ENCODE measurements at regions not wholly inside any gene's neighbourhood (a gene's known extent, or its start where the extent isn't known, plus 50 kb on each side); places are given as distances from the start of the nearest gene placed in this dataset.

DNA sequence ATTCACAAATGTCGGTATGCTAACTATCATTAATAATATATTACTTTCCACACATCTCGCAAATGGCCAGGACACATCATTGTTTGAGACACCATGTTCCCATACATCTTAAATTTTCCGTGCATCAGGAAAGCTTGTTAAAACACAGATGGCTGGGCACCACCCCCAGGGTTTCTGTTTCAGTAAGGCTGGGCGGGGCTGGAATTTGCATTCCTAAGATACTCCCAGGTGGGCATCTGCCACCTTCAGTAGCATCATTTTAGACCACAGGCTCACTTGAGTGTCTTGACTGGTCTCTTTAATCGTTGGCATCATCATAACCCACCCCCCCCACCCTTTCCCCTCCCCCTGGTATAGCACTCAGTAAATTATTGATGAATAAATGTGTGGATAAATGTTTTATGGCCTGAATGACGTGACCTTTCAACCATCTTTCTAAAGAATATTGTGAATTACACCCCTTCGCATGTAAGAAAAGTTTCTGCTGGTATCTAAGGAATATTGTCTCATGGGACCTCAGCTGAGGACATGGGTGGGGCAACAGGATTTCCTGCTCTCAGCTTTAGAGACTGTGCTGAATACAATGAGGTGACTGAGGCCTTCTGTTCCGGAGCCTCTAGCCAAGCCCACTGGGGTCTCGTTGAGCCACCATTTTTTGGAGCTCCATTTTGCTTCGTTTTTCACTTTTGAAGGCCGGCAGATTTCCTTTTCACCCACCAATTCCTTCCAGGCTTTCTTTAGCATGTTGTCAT, 124.1 kb upstream of the NEDD9 start:
- Mint-ChIP-seq H3K27me3 (no peaks in the 10 kb centered on the region), H3K9me3 (peaks cover 6% of the 10 kb centered on the region), H3K27ac (peak overlapping the region; percentile 48), H3K36me3 (ENCODE audit: low read depth) (peaks cover 72% of the 10 kb centered on the region), H3K4me3 (peak overlapping the region; percentile 20), H3K4me1 (ENCODE audit: low read depth) (peaks cover 92% of the 10 kb centered on the region)
- intact Hi-C loops (cut with DNase I, micrococcal nuclease) = no loop called here
- CTCF ChIA-PET = no interaction called here
- POLR2A ChIA-PET = interaction anchor here (0.7 to 1.0 kb wide), 2 partner anchors 11 to 26 kb away, joined by 3 read pairs; no protein-coding TSS in a partner anchor
- peaks cover 27% of the 10 kb centered on the region for H3K36me3 ChIP-seq (ENCODE audit: insufficient read depth, low read length)
- peaks cover 46% of the 10 kb centered on the region for H3K4me1 ChIP-seq (ENCODE audit: insufficient read depth, low read length)
- H3K4me3 ChIP-seq (ENCODE audit: low read length) = no peak overlapping the region
- H3K27ac ChIP-seq (ENCODE audit: low read depth in 1 of 2, low read length in 2 of 2) = peak overlapping the region in 1 of 2 donors; percentile 19
- TF ChIP-seq, protein P1, sequence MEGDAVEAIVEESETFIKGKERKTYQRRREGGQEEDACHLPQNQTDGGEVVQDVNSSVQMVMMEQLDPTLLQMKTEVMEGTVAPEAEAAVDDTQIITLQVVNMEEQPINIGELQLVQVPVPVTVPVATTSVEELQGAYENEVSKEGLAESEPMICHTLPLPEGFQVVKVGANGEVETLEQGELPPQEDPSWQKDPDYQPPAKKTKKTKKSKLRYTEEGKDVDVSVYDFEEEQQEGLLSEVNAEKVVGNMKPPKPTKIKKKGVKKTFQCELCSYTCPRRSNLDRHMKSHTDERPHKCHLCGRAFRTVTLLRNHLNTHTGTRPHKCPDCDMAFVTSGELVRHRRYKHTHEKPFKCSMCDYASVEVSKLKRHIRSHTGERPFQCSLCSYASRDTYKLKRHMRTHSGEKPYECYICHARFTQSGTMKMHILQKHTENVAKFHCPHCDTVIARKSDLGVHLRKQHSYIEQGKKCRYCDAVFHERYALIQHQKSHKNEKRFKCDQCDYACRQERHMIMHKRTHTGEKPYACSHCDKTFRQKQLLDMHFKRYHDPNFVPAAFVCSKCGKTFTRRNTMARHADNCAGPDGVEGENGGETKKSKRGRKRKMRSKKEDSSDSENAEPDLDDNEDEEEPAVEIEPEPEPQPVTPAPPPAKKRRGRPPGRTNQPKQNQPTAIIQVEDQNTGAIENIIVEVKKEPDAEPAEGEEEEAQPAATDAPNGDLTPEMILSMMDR (IDR thresholded peaks at IDR 0.05) = no peak
- H3K9me3 ChIP-seq (ENCODE audit: control insufficient read depth in 1 of 2, insufficient read depth in 1 of 2, low read length in 2 of 2) = no peaks in the 10 kb centered on the region
- DNase-seq (peak in 3 of 14 experiments; percentile 22 to 57 (median 26)), ATAC-seq (ENCODE audit: poor library complexity) (no peak)
- no peaks in the 10 kb centered on the region for H3K27me3 ChIP-seq (ENCODE audit: control insufficient read depth in 1 of 2, insufficient read depth in 2 of 2, low read length in 2 of 2)

DNA sequence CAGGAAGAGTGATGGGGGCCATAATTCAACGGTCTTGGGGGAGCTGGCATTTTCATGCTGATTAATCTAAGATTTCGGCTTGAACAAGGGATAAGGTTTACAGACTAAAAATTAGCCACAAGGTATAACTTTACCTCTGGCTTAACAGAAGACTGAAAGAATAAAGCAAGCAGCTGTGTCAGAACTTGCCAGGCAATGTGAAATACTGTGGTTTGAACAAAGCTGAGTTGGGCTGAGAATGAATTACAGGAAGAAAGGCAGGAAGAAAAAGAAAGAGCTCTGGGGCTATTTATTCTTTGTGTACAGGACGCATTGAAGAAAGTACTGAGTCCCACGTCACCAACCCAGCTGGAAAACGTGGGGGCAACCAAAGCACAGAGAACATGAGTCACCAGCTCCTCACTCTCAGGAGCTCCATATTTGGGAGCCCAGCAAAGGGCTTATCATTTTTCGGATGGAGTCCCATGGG, 121.5 kb upstream of the NEDD9 start:
- H3K9me3 Mint-ChIP-seq = no peaks in the 10 kb centered on the region
- intact Hi-C loops (cut with DNase I, micrococcal nuclease) = no loop called here
- H3K27me3 Mint-ChIP-seq = no peaks in the 10 kb centered on the region
- H3K27ac ChIP-seq (ENCODE audit: low read depth in 1 of 2, low read length in 2 of 2) = peak overlapping the region in 1 of 2 donors; percentile 7
- DNase-seq (peak in 12 of 14 experiments; percentile 16 to 65 (median 46)), ATAC-seq (ENCODE audit: poor library complexity) (peak; percentile 91)
- no peaks in the 10 kb centered on the region for H3K9me3 ChIP-seq (ENCODE audit: control insufficient read depth in 1 of 2, insufficient read depth in 1 of 2, low read length in 2 of 2)
- H3K4me1 ChIP-seq (ENCODE audit: insufficient read depth, low read length) = peaks cover 38% of the 10 kb centered on the region
- ChIA-PET POLR2A (interaction anchor here (0.5 to 1.6 kb wide), 7 partner anchors 8 to 108 kb away, joined by 3 to 8 read pairs (median 3); no protein-coding TSS in a partner anchor), CTCF (interaction anchor here (1.0 to 1.3 kb wide), 2 partner anchors 28 to 44 kb away, joined by 3 read pairs; no protein-coding TSS in a partner anchor)
- H3K36me3 Mint-ChIP-seq (ENCODE audit: low read depth) = peaks cover 72% of the 10 kb centered on the region
- peak overlapping the region; percentile 42 for H3K4me3 Mint-ChIP-seq
- H3K36me3 ChIP-seq (ENCODE audit: insufficient read depth, low read length) = peaks cover 28% of the 10 kb centered on the region
- H3K27ac Mint-ChIP-seq = peak overlapping the region; percentile 63
- no peaks in the 10 kb centered on the region for H3K27me3 ChIP-seq (ENCODE audit: control insufficient read depth in 1 of 2, insufficient read depth in 2 of 2, low read length in 2 of 2)
- peaks cover 88% of the 10 kb centered on the region for H3K4me1 Mint-ChIP-seq (ENCODE audit: low read depth)
- H3K4me3 ChIP-seq (ENCODE audit: low read length) = no peak overlapping the region
- TF ChIP-seq, protein P1 (IDR thresholded peaks at IDR 0.05) = no peak

DNA sequence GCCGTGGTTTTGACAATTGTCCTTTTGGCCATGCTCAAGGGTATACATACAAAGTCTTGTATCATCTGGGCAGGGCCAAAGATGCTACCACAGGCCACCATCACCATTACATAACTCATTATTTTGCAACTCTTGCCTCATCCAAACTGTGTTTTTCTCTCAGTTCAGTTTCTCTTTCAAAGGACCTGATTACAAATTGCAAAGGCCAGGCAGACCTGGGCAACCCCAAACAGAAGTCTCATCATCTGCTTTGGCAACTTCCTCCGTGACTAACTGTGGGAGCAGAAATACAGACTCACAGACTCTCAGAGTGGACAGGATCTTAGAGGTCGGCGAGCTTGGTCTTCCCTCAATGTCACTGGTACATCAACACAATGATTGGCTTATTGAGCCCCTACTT, 117.8 kb upstream of the NEDD9 start:
- Mint-ChIP-seq H3K27me3 (no peaks in the 10 kb centered on the region), H3K9me3 (no peaks in the 10 kb centered on the region), H3K4me3 (no peak overlapping the region), H3K36me3 (ENCODE audit: low read depth) (peaks cover 74% of the 10 kb centered on the region), H3K27ac (no peak overlapping the region), H3K4me1 (ENCODE audit: low read depth) (peaks cover 93% of the 10 kb centered on the region)
- ChIA-PET CTCF (no interaction called here), POLR2A (interaction anchor here (1.0 kb wide), 1 partner anchor 9 kb away, joined by 3 read pairs; no protein-coding TSS in a partner anchor)
- no peak overlapping the region for H3K4me3 ChIP-seq (ENCODE audit: low read length)
- ATAC-seq (ENCODE audit: poor library complexity) (no peak), DNase-seq (peak in 3 of 14 experiments; percentile 38 to 75 (median 62))
- intact Hi-C loops (cut with DNase I, micrococcal nuclease) = no loop called here
- H3K9me3 ChIP-seq (ENCODE audit: control insufficient read depth in 1 of 2, insufficient read depth in 1 of 2, low read length in 2 of 2) = no peaks in the 10 kb centered on the region
- no peak overlapping the region for H3K27ac ChIP-seq (ENCODE audit: low read depth in 1 of 2, low read length in 2 of 2)
- no peaks in the 10 kb centered on the region for H3K27me3 ChIP-seq (ENCODE audit: control insufficient read depth in 1 of 2, insufficient read depth in 2 of 2, low read length in 2 of 2)
- H3K36me3 ChIP-seq (ENCODE audit: insufficient read depth, low read length) = peaks cover 28% of the 10 kb centered on the region
- peaks cover 29% of the 10 kb centered on the region for H3K4me1 ChIP-seq (ENCODE audit: insufficient read depth, low read length)
- TF ChIP-seq, protein P1 (IDR thresholded peaks at IDR 0.05) = no peak
